Naive thymus-derived CD8-positive, alpha-beta T cell (primary cell): ENCODE measurements at regions not wholly inside any gene's neighbourhood (a gene's known extent, or its start where the extent isn't known, plus 50 kb on each side); places are given as distances from the start of the nearest gene placed in this dataset.
"Not testable (repeated sequence)": the region's sequence is repeated elsewhere in the genome, so short reads cannot be mapped to it uniquely, and the experiment has no call there.

ENCODE experiments used
- ATAC-seq, 2 donors: fragments of 150-1000 bp; cut with Tn5 transposase in 1 of 2; sonication (Bioruptor Pico), chemical (Tn5 transposase) in 1 of 2; 1 replicate in 1 of 2; 2 replicates in 1 of 2; pipeline ENCODE4 v1.10.0; 2021; ENCODE audit warnings: mild to moderate bottlenecking in 2 of 2, moderate library complexity in 2 of 2
- POLR2A ChIA-PET: fragments of 350-600 bp; sonication (Branson Sonifier 250); formaldehyde crosslinking; loops from one replicate; lab custom pipeline; 2021; ENCODE audit warnings: antibody characterized with exemption; lab: Charles Lee
- DNase-seq, 10 donors: peaks; one replicate each; pipeline versions ENCODE4 v3.0.0 to v3.0.0-alpha.2; 2020 to 2022
- H3K27ac Mint-ChIP-seq, 10 donors: one replicate each; pipeline ENCODE4 v1.8.0; 2020 to 2022; ENCODE audit warnings: mild to moderate bottlenecking in 10 of 10, mixed read lengths in 10 of 10, moderate library complexity in 4 of 10, inconsistent platforms in 1 of 10
- H3K27me3 Mint-ChIP-seq, 5 donors: one replicate each; pipeline ENCODE4 v1.8.0; 2021 to 2022; ENCODE audit warnings: mixed read lengths in 5 of 5
- H3K36me3 Mint-ChIP-seq, 3 donors: one replicate each; pipeline ENCODE4 v1.8.0; 2020 to 2022; ENCODE audit warnings: mixed read lengths in 3 of 3, mild to moderate bottlenecking in 2 of 3, inconsistent platforms in 1 of 3
- H3K4me1 Mint-ChIP-seq, 4 donors: one replicate each; pipeline ENCODE4 v1.8.0; 2021 to 2022; ENCODE audit warnings: mixed read lengths in 4 of 4
- H3K4me3 Mint-ChIP-seq, 10 donors: one replicate each; pipeline ENCODE4 v1.8.0; 2020 to 2022; ENCODE audit warnings: mild to moderate bottlenecking in 10 of 10, mixed read lengths in 10 of 10, moderate library complexity in 6 of 10, inconsistent platforms in 1 of 10
- H3K9me3 Mint-ChIP-seq, 9 donors: one replicate each; pipeline ENCODE4 v1.8.0; 2020 to 2022; ENCODE audit warnings: mixed read lengths in 9 of 9, mild to moderate bottlenecking in 3 of 9, inconsistent platforms in 1 of 9, moderate library complexity in 1 of 9

- H3K4me1 Mint-ChIP-seq, ATAC-seq, H3K36me3 Mint-ChIP-seq, POLR2A ChIA-PET, H3K4me3 Mint-ChIP-seq, H3K27me3 Mint-ChIP-seq, DNase-seq, H3K27ac Mint-ChIP-seq: not testable (repeated sequence)
- H3K9me3 Mint-ChIP-seq = peaks cover 3 to 34% (median 11%) of the 10 kb centered on the region in 9 donors
These were observed 222.9 kb upstream of the ELL2 start for GRCh38 chr5:96184510-96184909.

GRCh38 chr5:96180684-96181435 lies 219.2 kb upstream of the ELL2 start:
- no peak overlapping the region for H3K27ac Mint-ChIP-seq
- ATAC-seq (no peak), DNase-seq (no peak)
- peaks cover 2 to 19% (median 7%) of the 10 kb centered on the region in 9 donors for H3K9me3 Mint-ChIP-seq
- no peaks in the 10 kb centered on the region for H3K4me1 Mint-ChIP-seq
- H3K36me3 Mint-ChIP-seq = no peaks in the 10 kb centered on the region
- POLR2A ChIA-PET = no interaction called here
- H3K4me3 Mint-ChIP-seq = no peak overlapping the region
- H3K27me3 Mint-ChIP-seq = peaks cover 0 to 16% (median 6%) of the 10 kb centered on the region in 5 donors

DNA sequence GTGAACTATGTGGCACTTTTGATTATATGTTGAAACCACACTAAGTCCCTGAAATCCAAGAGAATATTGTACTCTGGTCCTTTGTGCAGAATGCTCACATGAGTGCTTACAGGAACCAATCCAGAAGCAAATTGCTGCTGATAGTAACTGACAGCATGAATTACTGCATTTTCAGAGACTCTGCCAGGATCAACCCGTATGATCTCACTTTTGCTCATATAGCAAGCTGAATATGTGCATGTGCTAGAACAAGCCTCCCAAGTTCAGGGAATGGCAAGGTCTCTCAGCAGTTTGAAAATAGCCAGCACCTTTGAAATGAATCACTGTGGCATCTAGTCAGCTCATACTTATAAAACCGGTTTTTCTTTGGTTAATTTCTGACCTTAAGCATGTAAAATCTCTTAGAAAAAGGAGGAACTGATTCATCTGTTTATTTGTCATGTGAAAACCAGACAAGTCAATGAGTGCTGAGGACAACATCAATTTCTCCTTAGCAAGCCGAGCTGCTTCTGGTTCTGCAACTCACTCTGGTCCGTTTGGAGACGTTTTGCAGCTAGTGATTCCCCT lies 215.7 kb upstream of the ELL2 start:
- H3K36me3 Mint-ChIP-seq = no peaks in the 10 kb centered on the region
- POLR2A ChIA-PET = no interaction called here
- H3K27me3 Mint-ChIP-seq = peaks cover 0 to 17% (median 6%) of the 10 kb centered on the region in 5 donors
- no peak overlapping the region for H3K4me3 Mint-ChIP-seq
- no peak overlapping the region for H3K27ac Mint-ChIP-seq
- no peak for ATAC-seq
- H3K9me3 Mint-ChIP-seq = no peaks in the 10 kb centered on the region
- DNase-seq = no peak
- H3K4me1 Mint-ChIP-seq = no peaks in the 10 kb centered on the region

DNA sequence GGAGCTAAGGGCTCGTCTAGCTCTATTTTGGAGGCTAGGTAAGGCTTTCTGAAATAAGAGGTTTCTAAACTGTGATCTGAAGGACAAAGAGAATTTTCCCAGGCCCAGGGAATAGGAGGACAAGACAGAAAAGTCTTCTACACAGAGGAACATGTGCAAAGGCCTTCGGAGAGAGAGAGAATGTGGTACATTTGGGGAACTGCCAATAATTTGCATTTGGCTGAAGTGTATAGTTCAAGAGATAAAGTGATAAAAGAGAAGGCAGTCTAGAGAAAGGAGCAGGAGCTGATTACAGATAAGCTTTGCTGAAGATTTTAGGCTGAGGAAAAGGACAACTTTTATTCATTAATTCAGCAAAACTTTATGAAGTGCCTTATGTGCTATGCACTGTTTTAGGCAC lies 214.4 kb upstream of the ELL2 start:
- H3K27ac Mint-ChIP-seq = no peak overlapping the region
- ATAC-seq (no peak), DNase-seq (no peak)
- no peaks in the 10 kb centered on the region for H3K4me1 Mint-ChIP-seq
- POLR2A ChIA-PET = no interaction called here
- H3K36me3 Mint-ChIP-seq = no peaks in the 10 kb centered on the region
- no peaks in the 10 kb centered on the region for H3K9me3 Mint-ChIP-seq
- H3K27me3 Mint-ChIP-seq = peaks cover 0 to 17% (median 6%) of the 10 kb centered on the region in 5 donors
- no peak overlapping the region for H3K4me3 Mint-ChIP-seq

DNA sequence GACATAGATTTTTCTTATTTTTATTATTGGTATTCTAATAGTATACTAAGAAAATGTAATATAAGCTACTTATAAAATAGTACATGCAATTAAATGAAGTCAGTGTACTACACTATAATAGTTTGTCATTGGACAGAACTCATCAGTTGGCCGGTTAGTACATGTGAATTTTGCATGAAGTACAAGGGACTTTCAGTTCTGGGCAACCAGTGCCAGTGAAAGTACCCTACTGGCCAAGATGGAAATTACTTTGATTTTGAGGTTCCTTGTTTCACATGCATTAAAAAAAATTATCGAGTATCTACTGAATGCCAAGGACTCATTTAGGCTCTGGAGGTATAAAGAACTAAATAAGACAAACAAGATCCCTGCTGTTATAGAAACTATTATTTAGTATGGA lies 213.4 kb upstream of the ELL2 start:
- no peak for ATAC-seq
- Mint-ChIP-seq H3K27ac (no peak overlapping the region), H3K9me3 (peaks cover 0 to 2% (median 0%) of the 10 kb centered on the region in 9 donors), H3K27me3 (peaks cover 0 to 17% (median 6%) of the 10 kb centered on the region in 5 donors), H3K4me3 (no peak overlapping the region), H3K36me3 (no peaks in the 10 kb centered on the region), H3K4me1 (no peaks in the 10 kb centered on the region)
- no peak for DNase-seq
- POLR2A ChIA-PET = no interaction called here

DNA sequence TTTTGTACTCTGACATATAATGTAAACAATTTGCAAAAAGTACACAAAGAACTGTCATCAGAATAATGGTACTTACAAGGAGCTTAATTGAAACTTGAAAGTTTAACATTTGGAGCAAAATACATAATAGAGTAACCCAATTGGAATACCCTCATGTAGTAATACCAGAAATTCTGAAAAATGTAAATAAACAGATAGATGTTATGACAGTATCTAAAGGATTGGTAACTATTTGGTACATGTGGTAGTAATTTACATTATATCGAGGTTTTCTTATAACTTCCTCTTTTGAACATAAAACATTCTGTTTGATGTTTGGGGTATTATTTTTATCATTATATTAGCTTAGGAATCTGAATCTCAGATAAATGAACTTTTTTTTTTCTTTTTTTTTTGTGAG lies 211.7 kb upstream of the ELL2 start:
- ATAC-seq = no peak

GRCh38 chr5:96172436-96172835 lies 210.8 kb upstream of the ELL2 start:
- POLR2A ChIA-PET = no interaction called here
- H3K27me3 Mint-ChIP-seq = peaks cover 0 to 4% (median 0%) of the 10 kb centered on the region in 5 donors
- H3K4me1 Mint-ChIP-seq = no peaks in the 10 kb centered on the region
- H3K27ac Mint-ChIP-seq = no peak overlapping the region
- H3K4me3 Mint-ChIP-seq = no peak overlapping the region
- no peaks in the 10 kb centered on the region for H3K36me3 Mint-ChIP-seq
- no peak for ATAC-seq
- no peak for DNase-seq
- H3K9me3 Mint-ChIP-seq = peaks cover 0 to 2% (median 0%) of the 10 kb centered on the region in 9 donors

More for the DNA sequence above, 211.7 kb upstream of the ELL2 start:
- H3K4me1 Mint-ChIP-seq = no peaks in the 10 kb centered on the region
- DNase-seq = no peak
- H3K9me3 Mint-ChIP-seq = peaks cover 0 to 2% (median 0%) of the 10 kb centered on the region in 9 donors
- no peak overlapping the region for H3K27ac Mint-ChIP-seq
- H3K36me3 Mint-ChIP-seq = no peaks in the 10 kb centered on the region
- peaks cover 0 to 4% (median 0%) of the 10 kb centered on the region in 5 donors for H3K27me3 Mint-ChIP-seq
- POLR2A ChIA-PET = no interaction called here
- no peak overlapping the region for H3K4me3 Mint-ChIP-seq

DNA sequence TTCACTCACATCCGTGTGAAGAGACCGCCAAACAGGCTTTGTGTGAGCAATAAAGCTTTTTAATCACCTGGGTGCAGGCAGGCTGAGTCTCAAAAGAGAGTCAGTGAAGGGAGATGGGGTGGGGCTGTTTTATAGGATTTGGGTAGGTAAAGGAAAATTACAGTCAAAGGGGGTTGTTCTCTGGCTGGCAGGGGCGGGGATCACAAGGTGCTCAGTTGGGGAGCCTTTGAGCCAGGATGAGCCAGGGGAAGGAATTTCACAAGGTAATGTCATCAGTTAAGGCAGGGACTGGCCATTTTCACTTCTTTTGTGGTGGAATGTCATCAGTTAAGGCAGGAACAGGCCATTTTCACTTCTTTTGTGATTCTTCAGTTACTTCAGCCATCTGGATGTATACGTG lies 210.3 kb upstream of the ELL2 start:
- DNase-seq, H3K4me3 Mint-ChIP-seq, H3K9me3 Mint-ChIP-seq, ATAC-seq, H3K27me3 Mint-ChIP-seq, H3K4me1 Mint-ChIP-seq, H3K36me3 Mint-ChIP-seq, POLR2A ChIA-PET, H3K27ac Mint-ChIP-seq: not testable (repeated sequence)

- H3K36me3 Mint-ChIP-seq, H3K27ac Mint-ChIP-seq, DNase-seq, H3K9me3 Mint-ChIP-seq, ATAC-seq, H3K4me3 Mint-ChIP-seq, H3K4me1 Mint-ChIP-seq, H3K27me3 Mint-ChIP-seq, POLR2A ChIA-PET: not testable (repeated sequence)
These were observed 209.0 kb upstream of the ELL2 start for GRCh38 chr5:96170481-96171125.

GRCh38 chr5:96168833-96169232 lies 207.2 kb upstream of the ELL2 start:
- not testable (repeated sequence) for H3K36me3 Mint-ChIP-seq, ATAC-seq

GRCh38 chr5:96159043-96159442 lies 197.4 kb upstream of the ELL2 start:
- ATAC-seq (no peak), DNase-seq (no peak)
- Mint-ChIP-seq H3K4me1 (no peaks in the 10 kb centered on the region), H3K36me3 (no peaks in the 10 kb centered on the region), H3K4me3 (no peak overlapping the region), H3K27me3 (peaks cover 6 to 17% (median 8%) of the 10 kb centered on the region in 5 donors), H3K9me3 (no peaks in the 10 kb centered on the region), H3K27ac (no peak overlapping the region)
- POLR2A ChIA-PET = no interaction called here

More at GRCh38 chr5:96168833-96169232, 207.2 kb upstream of the ELL2 start:
- H3K4me1 Mint-ChIP-seq, DNase-seq, H3K9me3 Mint-ChIP-seq, POLR2A ChIA-PET, H3K27ac Mint-ChIP-seq, H3K4me3 Mint-ChIP-seq: not testable (repeated sequence)
- peaks cover 0 to 13% (median 6%) of the 10 kb centered on the region in 5 donors for H3K27me3 Mint-ChIP-seq

DNA sequence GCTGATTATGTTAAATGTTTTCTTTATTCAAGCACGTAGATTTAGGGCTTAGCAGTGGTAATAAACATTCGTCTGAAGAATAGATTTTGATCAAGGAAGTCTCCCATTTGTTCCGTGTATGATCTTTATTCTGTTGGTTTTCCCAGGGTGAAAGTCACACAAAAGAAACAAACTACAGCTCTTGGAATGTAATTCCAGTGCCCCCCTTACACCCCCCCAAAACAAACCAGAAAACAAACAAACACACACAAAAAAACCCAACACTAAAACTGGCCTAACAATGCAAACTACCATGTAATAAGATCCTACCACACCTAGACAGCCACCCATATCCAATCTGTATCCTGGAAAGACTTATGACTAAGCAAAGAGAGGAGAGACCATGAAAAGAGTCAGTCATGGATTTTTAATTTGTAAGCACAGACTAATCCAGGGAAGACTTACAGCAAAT lies 196.2 kb upstream of the ELL2 start:
- H3K4me3 Mint-ChIP-seq = no peak overlapping the region
- no peaks in the 10 kb centered on the region for H3K9me3 Mint-ChIP-seq
- DNase-seq (no peak), ATAC-seq (no peak)
- peaks cover 6 to 15% (median 8%) of the 10 kb centered on the region in 5 donors for H3K27me3 Mint-ChIP-seq
- no peak overlapping the region for H3K27ac Mint-ChIP-seq
- H3K4me1 Mint-ChIP-seq = no peaks in the 10 kb centered on the region
- POLR2A ChIA-PET = no interaction called here
- no peaks in the 10 kb centered on the region for H3K36me3 Mint-ChIP-seq

GRCh38 chr5:96157077-96157780 lies 195.6 kb upstream of the ELL2 start:
- no peak overlapping the region for H3K4me3 Mint-ChIP-seq
- H3K36me3 Mint-ChIP-seq = no peaks in the 10 kb centered on the region
- no peak for DNase-seq
- POLR2A ChIA-PET = no interaction called here
- ATAC-seq = no peak
- H3K4me1 Mint-ChIP-seq = no peaks in the 10 kb centered on the region
- no peaks in the 10 kb centered on the region for H3K9me3 Mint-ChIP-seq
- peaks cover 3 to 15% (median 6%) of the 10 kb centered on the region in 5 donors for H3K27me3 Mint-ChIP-seq
- H3K27ac Mint-ChIP-seq = no peak overlapping the region
